ENCODE measurements at regions not wholly inside any gene's neighbourhood (a gene's known extent, or its start where the extent isn't known, plus 50 kb on each side); places are given as distances from the start of the nearest gene placed in this dataset.

DNA sequence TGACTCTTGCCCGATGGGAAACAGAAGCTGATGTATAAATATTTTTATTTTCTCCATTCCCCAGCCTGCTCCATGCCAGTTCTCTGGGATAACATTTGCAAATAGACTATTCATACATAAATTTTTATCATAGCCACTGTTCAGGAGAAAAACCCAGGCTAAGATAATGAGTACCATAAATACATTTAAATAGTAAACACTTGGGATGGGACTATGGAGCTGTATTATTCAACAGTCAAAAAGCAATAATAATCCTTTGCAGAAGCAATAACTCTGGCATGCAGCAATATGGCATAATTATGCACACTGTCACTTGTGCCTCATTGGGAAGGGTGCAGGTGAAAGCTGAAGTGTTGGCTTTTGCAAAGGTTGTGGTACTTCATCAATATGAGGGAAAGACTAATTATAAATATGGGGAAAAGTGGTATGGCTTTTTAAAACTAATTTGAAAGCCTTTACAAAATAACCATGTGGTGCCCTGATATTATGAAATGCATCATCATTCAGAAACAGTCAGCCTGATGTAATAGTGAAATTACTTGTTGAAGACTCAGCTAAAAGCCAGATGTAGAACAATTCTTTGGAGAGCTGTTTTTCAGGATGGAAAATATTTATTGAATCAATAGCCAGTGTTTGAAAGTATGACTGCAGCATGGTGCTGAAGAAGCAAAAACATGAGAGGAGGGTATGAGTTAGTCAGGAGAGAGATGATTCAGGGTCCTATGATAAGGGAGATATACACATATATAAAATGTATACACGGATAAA is 2476.7 kb downstream of the PCDH9 start:
- intact Hi-C loops (cut with micrococcal nuclease) = no loop called here
- ChIA-PET POLR2A (no interaction called here), RAD21 (ENCODE audit: low non-redundant PET in 1 of 2, low total read pairs in 2 of 2, uncharacterized antibody in 2 of 2, unreplicated experiment in 2 of 2) (no interaction called here), CTCF (interaction anchor here (0.7 kb wide), 1 partner anchor 1554 kb away, joined by 3 read pairs; no protein-coding TSS in a partner anchor)
- BruUV-seq (replicated peaks) = no TSS peak
- Histone ChIP-seq H2AFZ (ENCODE audit: low read depth, low read length, poor library complexity, severe bottlenecking) (no peak overlapping the region), H3K27me3 (ENCODE audit: insufficient read depth, low read length) (no peaks in the 10 kb centered on the region), H4K20me1 (ENCODE audit: insufficient read depth) (no peaks in the 10 kb centered on the region), H3K27ac (ENCODE audit: low read depth, low read length) (no peak overlapping the region), H3K9me3 (ENCODE audit: control insufficient read depth in 1 of 2, insufficient read depth in 1 of 2, low read depth in 1 of 2, low read length in 2 of 2) (no peaks in the 10 kb centered on the region), H3K4me2 (ENCODE audit: low read length) (no peak overlapping the region), H3K79me2 (ENCODE audit: insufficient read depth, low read length) (no peaks in the 10 kb centered on the region), H3K4me1 (ENCODE audit: control insufficient read depth in 1 of 2, insufficient read depth in 2 of 2, low read length in 2 of 2) (no peaks in the 10 kb centered on the region), H3K4me3 (replicated peaks in 1 of 2; ENCODE audit: low read depth in 1 of 2, low read length in 2 of 2) (no peak overlapping the region), H3K9me2 (ENCODE audit: insufficient read depth) (no peaks in the 10 kb centered on the region), H3K9ac (ENCODE audit: low read length) (no peak overlapping the region), H3K36me3 (ENCODE audit: control insufficient read depth in 1 of 2, insufficient read depth in 2 of 2, low read length in 2 of 2) (no peaks in the 10 kb centered on the region)
- ATAC-seq = no peak
- DNase-seq (ENCODE audit: low read depth, low spot score) = no peak
- TF ChIP-seq CEBPB (IDR thresholded peaks at IDR 0.05; ENCODE audit: low read depth) (no peak), EZH2phosphoT487 (IDR thresholded peaks at IDR 0.05; ENCODE audit: borderline replicate concordance) (no peak), ATF3 (IDR thresholded peaks at IDR 0.05) (no peak), ZNF274 (IDR thresholded peaks at IDR 0.05; ENCODE audit: low read depth, low read length) (no peak)
- TF ChIP-seq, protein P1, sequence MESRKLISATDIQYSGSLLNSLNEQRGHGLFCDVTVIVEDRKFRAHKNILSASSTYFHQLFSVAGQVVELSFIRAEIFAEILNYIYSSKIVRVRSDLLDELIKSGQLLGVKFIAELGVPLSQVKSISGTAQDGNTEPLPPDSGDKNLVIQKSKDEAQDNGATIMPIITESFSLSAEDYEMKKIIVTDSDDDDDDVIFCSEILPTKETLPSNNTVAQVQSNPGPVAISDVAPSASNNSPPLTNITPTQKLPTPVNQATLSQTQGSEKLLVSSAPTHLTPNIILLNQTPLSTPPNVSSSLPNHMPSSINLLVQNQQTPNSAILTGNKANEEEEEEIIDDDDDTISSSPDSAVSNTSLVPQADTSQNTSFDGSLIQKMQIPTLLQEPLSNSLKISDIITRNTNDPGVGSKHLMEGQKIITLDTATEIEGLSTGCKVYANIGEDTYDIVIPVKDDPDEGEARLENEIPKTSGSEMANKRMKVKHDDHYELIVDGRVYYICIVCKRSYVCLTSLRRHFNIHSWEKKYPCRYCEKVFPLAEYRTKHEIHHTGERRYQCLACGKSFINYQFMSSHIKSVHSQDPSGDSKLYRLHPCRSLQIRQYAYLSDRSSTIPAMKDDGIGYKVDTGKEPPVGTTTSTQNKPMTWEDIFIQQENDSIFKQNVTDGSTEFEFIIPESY (IDR thresholded peaks at IDR 0.05; ENCODE audit: extremely low read depth, insufficient replicate concordance, low read length) = no peak

GRCh38 chr13:64749301-64749700 is 2480.8 kb downstream of the PCDH9 start:
- Histone ChIP-seq H3K27ac (ENCODE audit: low read depth, low read length) (no peak overlapping the region), H3K4me1 (ENCODE audit: control insufficient read depth in 1 of 2, insufficient read depth in 2 of 2, low read length in 2 of 2) (no peaks in the 10 kb centered on the region), H3K9ac (ENCODE audit: low read length) (no peak overlapping the region), H4K20me1 (ENCODE audit: insufficient read depth) (no peaks in the 10 kb centered on the region), H3K36me3 (ENCODE audit: control insufficient read depth in 1 of 2, insufficient read depth in 2 of 2, low read length in 2 of 2) (no peaks in the 10 kb centered on the region), H2AFZ (ENCODE audit: low read depth, low read length, poor library complexity, severe bottlenecking) (no peak overlapping the region), H3K4me3 (replicated peaks in 1 of 2; ENCODE audit: low read depth in 1 of 2, low read length in 2 of 2) (no peak overlapping the region), H3K4me2 (ENCODE audit: low read length) (no peak overlapping the region), H3K27me3 (ENCODE audit: insufficient read depth, low read length) (no peaks in the 10 kb centered on the region), H3K9me2 (ENCODE audit: insufficient read depth) (no peaks in the 10 kb centered on the region), H3K79me2 (ENCODE audit: insufficient read depth, low read length) (no peaks in the 10 kb centered on the region), H3K9me3 (ENCODE audit: control insufficient read depth in 1 of 2, insufficient read depth in 1 of 2, low read depth in 1 of 2, low read length in 2 of 2) (no peaks in the 10 kb centered on the region)
- ChIA-PET RAD21 (ENCODE audit: low non-redundant PET in 1 of 2, low total read pairs in 2 of 2, uncharacterized antibody in 2 of 2, unreplicated experiment in 2 of 2) (no interaction called here), POLR2A (no interaction called here), CTCF (no interaction called here)
- intact Hi-C loops (cut with micrococcal nuclease) = no loop called here
- ATAC-seq (no peak), DNase-seq (ENCODE audit: low read depth, low spot score) (no peak)
- BruUV-seq (replicated peaks) = no TSS peak
- TF ChIP-seq ZNF274 (IDR thresholded peaks at IDR 0.05; ENCODE audit: low read depth, low read length) (no peak), JUND (IDR thresholded peaks at IDR 0.05) (no peak), EGR1 (IDR thresholded peaks at IDR 0.05; ENCODE audit: low read depth) (no peak), RAD21 (IDR thresholded peaks at IDR 0.05; ENCODE audit: low read depth) (no peak), FOSL1 (IDR thresholded peaks at IDR 0.05; ENCODE audit: low read depth) (no peak), ATF3 (IDR thresholded peaks at IDR 0.05) (no peak), SP1 (IDR thresholded peaks at IDR 0.05; ENCODE audit: low read depth) (no peak), ZFX (IDR thresholded peaks at IDR 0.05) (no peak), CEBPB (IDR thresholded peaks at IDR 0.05; ENCODE audit: low read depth) (no peak)
- TF ChIP-seq, protein P2, sequence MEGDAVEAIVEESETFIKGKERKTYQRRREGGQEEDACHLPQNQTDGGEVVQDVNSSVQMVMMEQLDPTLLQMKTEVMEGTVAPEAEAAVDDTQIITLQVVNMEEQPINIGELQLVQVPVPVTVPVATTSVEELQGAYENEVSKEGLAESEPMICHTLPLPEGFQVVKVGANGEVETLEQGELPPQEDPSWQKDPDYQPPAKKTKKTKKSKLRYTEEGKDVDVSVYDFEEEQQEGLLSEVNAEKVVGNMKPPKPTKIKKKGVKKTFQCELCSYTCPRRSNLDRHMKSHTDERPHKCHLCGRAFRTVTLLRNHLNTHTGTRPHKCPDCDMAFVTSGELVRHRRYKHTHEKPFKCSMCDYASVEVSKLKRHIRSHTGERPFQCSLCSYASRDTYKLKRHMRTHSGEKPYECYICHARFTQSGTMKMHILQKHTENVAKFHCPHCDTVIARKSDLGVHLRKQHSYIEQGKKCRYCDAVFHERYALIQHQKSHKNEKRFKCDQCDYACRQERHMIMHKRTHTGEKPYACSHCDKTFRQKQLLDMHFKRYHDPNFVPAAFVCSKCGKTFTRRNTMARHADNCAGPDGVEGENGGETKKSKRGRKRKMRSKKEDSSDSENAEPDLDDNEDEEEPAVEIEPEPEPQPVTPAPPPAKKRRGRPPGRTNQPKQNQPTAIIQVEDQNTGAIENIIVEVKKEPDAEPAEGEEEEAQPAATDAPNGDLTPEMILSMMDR (IDR thresholded peaks at IDR 0.05 in 2 of 3, conservative IDR thresholded peaks at IDR 0.05 in 1 of 3; ENCODE audit: borderline replicate concordance in 1 of 3, insufficient read depth in 1 of 3, low read depth in 2 of 3, low read length in 2 of 3) = no peak
- TF ChIP-seq, protein P3, sequence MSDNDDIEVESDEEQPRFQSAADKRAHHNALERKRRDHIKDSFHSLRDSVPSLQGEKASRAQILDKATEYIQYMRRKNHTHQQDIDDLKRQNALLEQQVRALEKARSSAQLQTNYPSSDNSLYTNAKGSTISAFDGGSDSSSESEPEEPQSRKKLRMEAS (IDR thresholded peaks at IDR 0.05) = no peak

All from HCT116 (cell line).